Chondrocyte (in vitro differentiated cells): ENCODE measurements at regions not wholly inside any gene's neighbourhood (a gene's known extent, or its start where the extent isn't known, plus 50 kb on each side); places are given as distances from the start of the nearest gene placed in this dataset.

Experiments used
- DNase-seq: peaks from one replicate; pipeline ENCODE4 v3.0.0; 2021; ENCODE audit warnings: mixed read lengths, low spot score
- H3K27ac Mint-ChIP-seq: one replicate; pipeline ENCODE4 v1.8.0; 2021; ENCODE audit warnings: mild to moderate bottlenecking, moderate library complexity, mixed read lengths; ENCODE audit not compliant: unreplicated experiment
- H3K27me3 Mint-ChIP-seq: 2 replicates; pipeline ENCODE4 v1.8.0; 2021; ENCODE audit warnings: low read depth, mixed read lengths
- H3K36me3 Mint-ChIP-seq: 2 replicates; pipeline ENCODE4 v1.8.0; 2021; ENCODE audit warnings: low read depth, mixed read lengths
- H3K4me1 Mint-ChIP-seq: 2 replicates; pipeline ENCODE4 v1.8.0; 2021; ENCODE audit warnings: low read depth, mild to moderate bottlenecking, mixed read lengths
- H3K4me3 Mint-ChIP-seq: one replicate; pipeline ENCODE4 v1.8.0; 2021; ENCODE audit warnings: mild to moderate bottlenecking, moderate library complexity, mixed read lengths; ENCODE audit not compliant: unreplicated experiment
- H3K9me3 Mint-ChIP-seq: 2 replicates; pipeline ENCODE4 v1.8.0; 2021; ENCODE audit warnings: low read depth, mixed read lengths
- TF ChIP-seq, protein P1 (sequence below): fragments of 200-600 bp; sonication (generic); IDR thresholded peaks from 2 replicates; pipeline ENCODE4 v1.5.0; 2021; ENCODE audit warnings: antibody characterized with exemption, mild to moderate bottlenecking, moderate library complexity

DNA sequence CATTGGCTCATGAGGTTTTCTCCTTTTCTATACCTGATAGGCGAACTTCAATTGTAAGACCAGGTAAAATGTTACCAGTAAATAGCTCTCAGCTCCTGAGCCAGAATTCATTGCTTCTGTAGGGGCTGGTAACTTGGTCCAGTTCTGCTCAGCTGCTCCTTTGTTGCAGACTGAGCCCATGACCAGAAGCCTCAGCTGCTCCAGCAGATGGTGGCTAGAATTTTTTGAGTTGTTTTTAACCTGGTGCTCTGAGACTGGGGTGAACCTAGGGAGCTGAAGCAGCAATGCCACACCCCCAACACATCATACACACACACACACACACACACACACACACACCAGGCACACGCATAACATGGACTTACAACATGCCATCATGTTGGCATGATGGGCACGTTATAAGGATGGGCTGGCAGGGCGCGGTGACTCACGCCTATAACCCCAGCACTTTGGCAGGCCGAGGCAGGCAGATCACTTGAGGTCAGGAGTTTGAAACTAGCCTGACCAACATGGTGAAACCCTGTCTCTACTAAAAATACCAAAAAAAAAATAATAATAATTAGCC lies 103.1 kb downstream of the QRSL1 start:
- no peak for DNase-seq
- Mint-ChIP-seq H3K27ac (no peak overlapping the region), H3K9me3 (peaks cover 4% of the 10 kb centered on the region), H3K4me3 (no peak overlapping the region), H3K4me1 (peaks cover 6% of the 10 kb centered on the region), H3K27me3 (peaks cover 38% of the 10 kb centered on the region), H3K36me3 (no peaks in the 10 kb centered on the region)
- TF ChIP-seq, protein P1, sequence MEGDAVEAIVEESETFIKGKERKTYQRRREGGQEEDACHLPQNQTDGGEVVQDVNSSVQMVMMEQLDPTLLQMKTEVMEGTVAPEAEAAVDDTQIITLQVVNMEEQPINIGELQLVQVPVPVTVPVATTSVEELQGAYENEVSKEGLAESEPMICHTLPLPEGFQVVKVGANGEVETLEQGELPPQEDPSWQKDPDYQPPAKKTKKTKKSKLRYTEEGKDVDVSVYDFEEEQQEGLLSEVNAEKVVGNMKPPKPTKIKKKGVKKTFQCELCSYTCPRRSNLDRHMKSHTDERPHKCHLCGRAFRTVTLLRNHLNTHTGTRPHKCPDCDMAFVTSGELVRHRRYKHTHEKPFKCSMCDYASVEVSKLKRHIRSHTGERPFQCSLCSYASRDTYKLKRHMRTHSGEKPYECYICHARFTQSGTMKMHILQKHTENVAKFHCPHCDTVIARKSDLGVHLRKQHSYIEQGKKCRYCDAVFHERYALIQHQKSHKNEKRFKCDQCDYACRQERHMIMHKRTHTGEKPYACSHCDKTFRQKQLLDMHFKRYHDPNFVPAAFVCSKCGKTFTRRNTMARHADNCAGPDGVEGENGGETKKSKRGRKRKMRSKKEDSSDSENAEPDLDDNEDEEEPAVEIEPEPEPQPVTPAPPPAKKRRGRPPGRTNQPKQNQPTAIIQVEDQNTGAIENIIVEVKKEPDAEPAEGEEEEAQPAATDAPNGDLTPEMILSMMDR, result no peak

- peaks cover 4% of the 10 kb centered on the region for H3K9me3 Mint-ChIP-seq
- no peak overlapping the region for H3K4me3 Mint-ChIP-seq
- H3K27ac Mint-ChIP-seq, result no peak overlapping the region
- TF ChIP-seq, protein P1, result no peak
- DNase-seq, result no peak
- peaks cover 8% of the 10 kb centered on the region for H3K4me1 Mint-ChIP-seq
- H3K27me3 Mint-ChIP-seq, result peaks cover 32% of the 10 kb centered on the region
- no peaks in the 10 kb centered on the region for H3K36me3 Mint-ChIP-seq
Measured at GRCh38 chr6:106731843-106732160, 102.4 kb downstream of the QRSL1 start.

- Mint-ChIP-seq H3K4me3 (no peak overlapping the region), H3K9me3 (peaks cover 4% of the 10 kb centered on the region), H3K4me1 (peaks cover 8% of the 10 kb centered on the region), H3K36me3 (no peaks in the 10 kb centered on the region), H3K27ac (no peak overlapping the region), H3K27me3 (peaks cover 27% of the 10 kb centered on the region)
- no peak for DNase-seq
- TF ChIP-seq, protein P1, result no peak
Measured at GRCh38 chr6:106731144-106731842, 101.9 kb downstream of the QRSL1 start.

DNA sequence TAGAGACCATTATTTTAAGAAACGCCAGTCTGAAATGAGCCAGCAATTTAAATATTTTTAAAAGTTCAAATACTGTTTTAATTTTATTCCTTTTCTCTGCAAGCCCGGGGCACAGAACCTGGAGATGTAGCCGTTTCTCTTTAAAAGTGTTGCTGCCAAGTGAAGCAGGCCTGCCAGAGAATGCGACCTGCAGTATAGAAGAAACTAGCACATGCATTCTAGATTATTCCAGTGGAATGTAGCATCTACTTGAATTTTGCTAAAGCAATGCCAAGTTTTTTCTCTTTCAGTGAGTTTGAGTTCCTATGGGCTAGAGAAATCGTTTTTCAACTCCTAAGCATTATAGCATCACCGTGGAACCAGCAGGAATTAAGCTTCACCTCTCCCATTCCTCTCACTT lies 101.3 kb downstream of the QRSL1 start:
- Mint-ChIP-seq H3K4me1 (peaks cover 8% of the 10 kb centered on the region), H3K9me3 (peaks cover under 1% of the 10 kb centered on the region), H3K27me3 (peaks cover 23% of the 10 kb centered on the region), H3K36me3 (no peaks in the 10 kb centered on the region), H3K4me3 (no peak overlapping the region), H3K27ac (no peak overlapping the region)
- no peak for DNase-seq
- TF ChIP-seq, protein P1, result no peak

DNA sequence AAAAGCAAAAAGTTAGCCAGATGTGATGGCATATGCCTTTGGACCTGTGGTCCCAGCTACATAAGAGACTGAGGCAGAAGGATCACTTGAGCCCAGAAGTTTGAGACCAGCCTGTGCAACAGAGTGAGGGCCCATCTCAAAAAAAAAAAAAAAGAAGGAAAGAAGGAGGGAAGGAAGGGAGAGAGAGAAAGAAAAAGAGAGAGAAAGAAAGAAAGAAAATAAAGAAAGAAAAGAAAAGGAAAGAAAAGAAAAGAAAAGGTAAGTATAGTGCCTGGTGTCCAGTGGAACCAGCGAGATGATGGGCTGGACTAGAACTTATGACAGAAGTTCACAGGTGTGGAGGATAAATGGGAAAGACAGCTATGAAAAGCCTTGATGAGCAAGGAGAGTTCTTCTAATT lies 100.9 kb downstream of the QRSL1 start:
- TF ChIP-seq, protein P1, result no peak
- H3K36me3 Mint-ChIP-seq, result no peaks in the 10 kb centered on the region

More for the DNA sequence above, 100.9 kb downstream of the QRSL1 start:
- Mint-ChIP-seq H3K4me1 (peaks cover 8% of the 10 kb centered on the region), H3K4me3 (no peak overlapping the region), H3K27me3 (peaks cover 21% of the 10 kb centered on the region), H3K27ac (no peak overlapping the region), H3K9me3 (no peaks in the 10 kb centered on the region)
- no peak for DNase-seq
